NOMO-1 treated with DMSO at 0.1 percent for 48 hours (cell line): ENCODE measurements at regions not wholly inside any gene's neighbourhood (a gene's known extent, or its start where the extent isn't known, plus 50 kb on each side); places are given as distances from the start of the nearest gene placed in this dataset.
A peak's percentile ranks its signal among the peaks of the same experiment; 100 is the strongest.
"Not testable (repeated sequence)": the region's sequence is repeated elsewhere in the genome, so short reads cannot be mapped to it uniquely, and the experiment has no call there.

Experiments used
- DNase-seq: peaks from one replicate; lab custom pipeline; 2025; ENCODE audit not compliant: unreplicated experiment; lab: John Stamatoyannopoulos, UW

- peak; percentile 64 for DNase-seq
These were observed 144.7 kb downstream of the ALX1 start for GRCh38 chr12:85424581-85425348.

GRCh38 chr12:85425349-85425612 lies 145.3 kb downstream of the ALX1 start:
- no peak for DNase-seq

GRCh38 chr12:85425926-85426325 lies 145.9 kb downstream of the ALX1 start:
- DNase-seq, result no peak

GRCh38 chr12:85433148-85433547 lies 153.1 kb downstream of the ALX1 start:
- DNase-seq, result not testable (repeated sequence)

GRCh38 chr12:85440271-85440670 lies 160.3 kb downstream of the ALX1 start:
- DNase-seq, result no peak

GRCh38 chr12:85441025-85441424 lies 161.0 kb downstream of the ALX1 start:
- DNase-seq, result no peak

- no peak for DNase-seq
These were observed 161.7 kb downstream of the ALX1 start for GRCh38 chr12:85441741-85442140.

- no peak for DNase-seq
These were observed 165.3 kb downstream of the ALX1 start for GRCh38 chr12:85445060-85445938.

GRCh38 chr12:85448031-85448430 lies 168.0 kb downstream of the ALX1 start:
- DNase-seq, result no peak

GRCh38 chr12:85448548-85449139 lies 168.6 kb downstream of the ALX1 start:
- no peak for DNase-seq

- no peak for DNase-seq
These were observed 177.0 kb downstream of the ALX1 start for GRCh38 chr12:85457016-85457415.

- no peak for DNase-seq
These were observed 181.1 kb downstream of the ALX1 start for GRCh38 chr12:85461127-85461526.

- peak; percentile 30 for DNase-seq
These were observed 182.9 kb downstream of the ALX1 start for GRCh38 chr12:85462888-85463287.

- no peak for DNase-seq
These were observed 186.9 kb downstream of the ALX1 start for GRCh38 chr12:85466890-85467289.

- DNase-seq, result peak; percentile 42
These were observed 188.5 kb downstream of the ALX1 start for GRCh38 chr12:85468356-85469157.

- not testable (repeated sequence) for DNase-seq
These were observed 189.4 kb downstream of the ALX1 start for GRCh38 chr12:85469158-85470086.

- not testable (repeated sequence) for DNase-seq
These were observed 195.3 kb downstream of the ALX1 start for GRCh38 chr12:85475277-85475676.

GRCh38 chr12:85476756-85477155 lies 196.7 kb downstream of the ALX1 start:
- no peak for DNase-seq

- no peak for DNase-seq
These were observed 204.4 kb downstream of the ALX1 start for GRCh38 chr12:85484387-85484786.

- DNase-seq, result no peak
These were observed 209.2 kb downstream of the ALX1 start for GRCh38 chr12:85489194-85489593.
